Caki2 (cell line): ENCODE measurements at regions not wholly inside any gene's neighbourhood (a gene's known extent, or its start where the extent isn't known, plus 50 kb on each side); places are given as distances from the start of the nearest gene placed in this dataset.

Experiments
- DNase-seq: peaks from one replicate; pipeline ENCODE4 v3.0.0-alpha.2; 2015; ENCODE audit warnings: low read depth
- in situ Hi-C: cut with HindIII; loops from 2 replicates; pipeline ENCODE4 v1.10.0; 2016; ENCODE audit warnings: low sequenced_read_pairs, low pct_unique_long_range_greater_than_20kb, mixed read lengths

DNA sequence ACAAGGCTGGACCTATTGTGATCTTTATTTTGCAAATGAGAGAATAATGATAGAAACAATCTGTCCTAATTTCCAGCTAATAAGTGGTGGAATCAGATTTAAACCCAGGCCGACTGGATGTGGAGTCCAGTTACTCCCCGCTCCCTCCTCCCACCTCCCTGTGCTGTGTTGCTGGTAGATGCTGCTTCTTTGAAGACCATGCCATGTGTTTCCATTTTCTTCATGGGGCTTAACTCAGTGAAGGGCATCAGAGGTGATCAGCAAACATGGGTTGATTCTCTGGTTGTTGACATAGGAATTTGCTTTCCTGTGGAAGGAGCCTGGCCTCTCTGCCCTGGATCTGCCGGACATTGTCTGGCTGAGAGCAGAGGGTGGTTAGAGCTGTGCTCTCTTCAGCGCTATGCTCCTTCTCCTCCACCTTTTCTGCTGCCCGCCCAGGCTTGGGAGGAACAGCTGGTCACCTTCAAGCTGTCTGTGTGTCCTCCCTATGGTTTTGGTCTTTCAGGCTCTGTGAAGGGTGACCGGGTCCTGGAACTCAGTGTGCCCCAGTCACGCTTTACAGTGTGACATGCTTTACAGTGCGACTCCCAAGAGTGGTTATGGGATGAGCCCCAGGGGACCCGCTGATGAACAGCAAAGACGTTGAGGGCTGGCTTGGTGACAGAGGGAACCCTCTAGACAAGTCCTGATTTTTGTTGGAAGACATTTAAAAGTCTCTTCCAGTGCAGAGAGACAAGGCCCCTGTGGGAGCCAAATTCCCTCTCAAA is 68.4 kb upstream of the RPS23 start:
- no peak for DNase-seq
- in situ Hi-C loops = no loop called here

DNA sequence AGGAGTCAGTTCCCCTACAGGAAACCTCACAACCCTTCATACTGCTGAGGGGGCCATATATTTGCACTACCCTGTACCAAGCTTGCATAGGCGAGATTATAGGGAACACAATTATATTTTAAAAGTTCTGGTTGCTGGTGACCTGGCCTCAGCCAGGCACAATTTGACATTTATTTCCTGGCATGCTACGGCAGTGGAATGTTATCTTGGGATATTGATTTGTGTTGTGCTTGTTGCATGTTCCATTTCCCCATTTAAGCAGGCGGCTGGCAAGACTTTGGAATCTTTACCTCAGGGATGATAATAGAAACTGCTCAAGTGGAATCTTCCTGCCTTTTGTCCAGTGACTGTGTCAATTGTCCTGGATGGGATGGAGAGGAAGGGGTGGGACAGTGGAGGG is 67.0 kb upstream of the RPS23 start:
- in situ Hi-C loops = no loop called here
- no peak for DNase-seq

DNA sequence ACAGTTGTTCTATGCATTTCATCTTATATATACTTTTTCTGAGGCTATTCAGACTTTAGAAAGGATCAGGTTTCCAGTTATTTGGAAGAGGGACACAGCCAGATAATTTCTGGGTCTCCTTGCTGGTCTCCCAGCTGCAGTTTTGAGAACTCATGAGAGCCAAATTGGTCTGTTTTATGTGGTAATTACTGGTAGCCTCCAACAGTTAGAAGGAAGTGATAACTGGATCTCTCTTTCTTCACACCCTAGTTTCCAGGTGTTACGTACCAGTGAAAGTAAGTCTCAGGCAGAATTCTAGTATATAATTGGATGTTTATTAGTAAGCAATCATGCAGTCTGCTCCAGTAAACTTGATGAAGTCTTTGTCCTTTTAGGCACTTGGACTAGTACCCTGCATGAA is 63.2 kb upstream of the RPS23 start:
- no peak for DNase-seq
- in situ Hi-C loops = no loop called here

DNA sequence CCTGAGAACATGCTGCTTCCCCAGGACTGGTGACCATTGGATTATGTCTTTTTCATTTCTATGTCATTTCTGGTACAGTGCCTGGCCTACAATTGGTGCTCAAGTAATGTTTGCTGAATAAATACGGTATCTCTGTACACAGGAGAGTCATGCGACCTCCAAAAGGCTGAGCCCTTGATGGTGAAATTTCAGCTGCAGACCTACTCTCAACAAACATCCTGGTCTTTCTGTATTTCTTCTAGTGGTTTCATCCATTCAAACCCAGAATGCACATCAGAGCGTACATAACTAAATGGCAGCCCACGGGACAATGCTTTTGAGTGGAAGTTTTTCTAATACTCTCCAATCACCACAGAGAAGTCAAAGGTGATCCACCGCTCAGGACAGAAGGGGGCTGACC is 62.6 kb upstream of the RPS23 start:
- DNase-seq = no peak
- in situ Hi-C loops = no loop called here

DNA sequence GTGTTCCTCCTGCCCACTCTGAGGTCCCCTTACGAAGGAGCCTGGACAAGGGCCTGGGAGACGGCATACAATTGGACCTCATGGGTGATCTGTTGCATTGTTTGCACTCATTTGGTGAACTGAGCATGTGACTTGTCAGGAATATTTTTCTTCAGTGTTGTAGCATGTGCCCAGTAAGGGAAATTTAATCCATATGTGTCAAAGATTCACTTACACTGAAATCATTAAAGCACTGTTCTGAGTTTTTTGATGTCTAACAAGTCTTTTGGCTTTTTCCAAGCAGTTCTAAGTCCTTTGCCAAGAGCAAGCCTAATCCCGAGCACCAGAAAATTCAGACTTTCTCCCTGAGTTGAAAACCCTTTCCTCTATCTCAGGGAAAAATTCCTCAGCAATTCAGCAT is 61.6 kb upstream of the RPS23 start:
- in situ Hi-C loops = no loop called here
- no peak for DNase-seq

DNA sequence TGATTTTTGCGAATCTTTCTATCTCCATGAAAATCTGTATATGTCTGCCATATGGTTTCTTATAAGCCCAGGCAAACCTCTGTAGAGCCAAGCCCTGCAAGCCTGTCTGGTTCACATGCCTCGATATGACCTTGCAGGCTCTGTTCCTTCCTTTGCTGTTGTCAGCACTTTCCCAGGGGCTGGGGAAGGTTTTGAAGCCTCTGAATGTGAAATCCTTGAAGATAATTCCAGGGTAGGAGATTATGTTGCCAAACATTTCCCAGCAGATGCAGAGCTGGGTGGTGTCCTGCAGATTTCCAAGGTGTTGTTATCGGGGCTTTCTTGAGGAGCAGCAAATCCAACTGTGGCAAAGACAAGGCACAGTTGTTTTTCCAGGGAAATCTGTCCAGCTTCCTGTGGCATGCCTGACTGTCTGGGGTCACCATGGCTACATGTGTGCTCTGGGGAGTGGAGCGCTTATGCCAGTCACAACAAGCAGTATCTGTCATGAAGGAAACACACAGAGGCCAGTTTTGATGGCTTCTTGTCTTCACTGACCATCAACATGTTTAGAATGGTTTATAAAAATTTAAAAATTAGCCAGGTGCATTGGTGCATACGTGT is 60.7 kb upstream of the RPS23 start:
- in situ Hi-C loops = no loop called here
- DNase-seq = no peak

DNA sequence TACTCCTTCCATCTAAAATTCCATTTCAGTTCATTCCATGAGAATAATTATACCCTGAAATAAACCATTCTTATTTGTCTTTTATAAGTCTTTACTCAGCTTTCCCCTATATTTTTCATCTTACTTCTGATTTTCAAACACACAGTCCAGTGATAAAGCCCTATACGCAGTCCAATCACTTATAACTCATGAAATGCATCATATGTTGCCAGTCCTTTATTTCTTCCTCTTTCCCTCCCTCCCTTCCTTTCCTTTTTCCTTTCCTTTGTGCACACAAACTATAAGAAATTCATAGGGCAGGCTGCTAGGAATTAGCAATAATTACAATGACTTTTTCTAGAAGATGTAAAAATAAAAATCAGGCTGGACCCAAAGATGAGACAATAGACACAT is 58.8 kb upstream of the RPS23 start:
- in situ Hi-C loops = no loop called here

DNA sequence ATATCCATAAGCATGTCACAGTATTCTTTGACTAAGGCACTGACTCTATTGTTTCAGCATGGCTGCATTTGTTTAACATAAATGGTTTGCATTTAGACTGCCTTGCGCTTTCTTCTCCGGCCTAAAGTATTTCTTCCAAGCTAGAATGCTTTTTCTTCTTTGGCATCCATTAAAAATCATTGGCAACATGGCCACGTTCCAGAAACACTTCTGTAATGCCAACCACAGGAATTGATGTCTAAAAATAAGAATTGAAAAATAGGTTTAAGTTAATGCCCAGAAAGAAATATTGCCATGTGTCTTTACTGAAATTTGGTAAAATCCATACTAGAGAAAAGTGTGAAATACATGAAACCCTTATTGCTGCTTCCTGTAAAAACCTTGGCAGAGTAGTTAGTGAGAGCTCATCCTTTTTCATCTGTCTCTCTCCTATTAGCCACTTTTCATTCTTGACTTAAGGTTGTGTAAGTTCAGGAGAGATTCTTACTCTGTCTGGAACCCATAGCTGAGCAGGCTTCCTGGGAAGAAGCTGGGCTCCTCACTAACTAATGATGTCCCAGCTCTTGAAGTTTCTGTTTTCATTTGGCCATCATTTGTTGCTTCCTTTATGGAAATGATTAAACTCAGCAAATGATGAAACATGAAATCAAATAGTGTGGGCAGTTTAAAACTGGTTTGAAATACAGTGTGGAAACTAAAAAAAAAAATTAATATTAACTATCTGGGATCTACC is 58.2 kb upstream of the RPS23 start:
- in situ Hi-C loops = no loop called here
- no peak for DNase-seq

More for the DNA sequence above, 58.8 kb upstream of the RPS23 start:
- no peak for DNase-seq

DNA sequence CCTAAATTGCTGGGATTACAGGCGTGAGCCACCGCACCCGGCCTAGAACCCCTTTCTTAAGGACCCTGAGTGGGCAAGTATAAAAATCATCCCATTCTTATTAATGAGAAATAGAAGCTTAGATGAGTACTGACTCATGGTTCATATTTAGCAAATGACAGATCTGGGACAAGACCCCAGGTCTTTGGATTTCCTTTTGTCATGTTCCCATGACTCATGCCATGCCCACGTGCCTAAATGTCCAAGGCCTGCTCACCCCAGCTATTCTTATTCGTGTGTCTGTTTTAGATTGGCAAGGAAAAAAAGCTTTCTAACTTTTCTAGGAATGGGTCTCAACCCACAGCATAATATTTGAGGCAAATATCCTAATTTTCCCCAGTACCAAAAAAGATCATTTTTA is 57.7 kb upstream of the RPS23 start:
- DNase-seq = no peak
- in situ Hi-C loops = no loop called here

DNA sequence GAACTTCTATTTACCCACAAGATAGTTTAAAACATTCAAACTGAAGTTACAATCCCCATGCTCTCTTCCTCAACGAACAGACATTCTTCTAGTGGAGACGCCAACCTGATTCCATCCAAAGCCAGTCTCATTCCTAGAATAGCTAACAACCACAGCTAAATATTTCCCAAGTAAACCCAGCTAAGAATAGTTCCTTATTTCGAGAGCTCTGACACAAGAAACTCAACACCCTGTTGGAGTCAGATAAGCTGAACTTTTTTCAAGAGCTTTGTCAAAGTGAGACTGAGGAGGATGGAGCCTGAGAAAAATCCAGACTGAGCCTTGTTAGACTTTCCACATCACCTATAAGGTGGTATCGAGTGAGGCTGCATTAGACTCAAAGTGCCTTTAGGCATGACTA is 56.7 kb upstream of the RPS23 start:
- in situ Hi-C loops = no loop called here
- no peak for DNase-seq

DNA sequence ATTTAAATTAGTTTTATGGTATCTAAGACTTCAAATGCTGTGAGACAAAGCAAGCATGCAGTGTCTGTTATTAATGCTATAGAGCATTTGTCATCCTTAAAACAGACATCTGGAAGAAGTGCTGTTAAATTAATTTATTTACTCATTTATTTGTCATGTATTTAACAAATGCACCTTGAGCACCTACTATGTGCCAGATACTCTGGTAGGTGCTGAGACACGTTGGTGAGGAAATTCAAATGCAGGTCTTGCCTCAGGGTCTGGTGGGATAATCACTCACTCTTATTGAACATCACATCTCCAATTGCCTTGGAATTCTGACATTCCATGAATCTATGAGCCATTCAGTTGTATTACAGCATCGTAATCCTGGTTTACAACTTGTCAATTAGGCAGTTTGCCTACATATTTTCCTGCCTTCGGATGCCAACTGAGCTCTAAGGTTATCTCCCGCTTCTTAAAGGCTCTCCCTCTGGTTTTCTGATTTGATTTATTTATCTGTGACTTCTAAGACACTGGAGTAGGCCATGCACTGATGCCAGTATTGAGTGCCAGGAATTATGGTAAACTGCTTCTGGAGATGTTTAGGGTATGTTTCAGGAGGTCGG is 56.0 kb upstream of the RPS23 start:
- in situ Hi-C loops = no loop called here
- DNase-seq = no peak

DNA sequence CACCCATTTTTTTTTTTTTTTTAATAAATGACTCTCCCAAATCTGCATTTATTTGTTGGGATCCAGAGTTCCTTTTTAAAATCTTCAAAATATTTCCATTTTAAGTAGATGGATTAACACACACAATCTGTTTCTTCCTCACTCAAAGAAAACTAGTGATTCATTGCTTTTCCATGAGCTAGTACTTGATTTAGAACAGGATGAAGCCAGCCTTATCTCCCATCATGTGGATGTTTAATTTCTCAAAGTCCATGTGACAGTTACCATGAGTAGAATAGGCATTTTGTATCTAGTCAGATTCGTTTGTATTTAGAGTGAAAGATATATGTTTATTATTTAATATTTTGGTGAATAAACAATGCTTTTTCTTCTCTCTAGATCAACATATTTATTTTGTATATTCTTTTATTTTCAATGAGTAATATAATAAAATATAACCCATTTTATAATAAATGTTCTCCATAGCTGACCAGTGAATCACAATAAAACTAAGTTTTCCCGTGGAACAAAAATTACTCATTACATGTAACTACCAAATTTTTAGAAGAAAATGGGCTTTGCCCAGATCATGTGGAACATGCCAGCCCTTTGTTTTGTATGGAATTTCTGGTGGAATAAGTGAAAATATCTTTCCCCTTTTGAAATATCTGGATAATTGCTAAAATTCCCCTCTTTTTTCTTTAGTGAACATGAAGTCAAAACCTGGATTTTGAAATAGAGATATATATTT is 54.9 kb upstream of the RPS23 start:
- in situ Hi-C loops = no loop called here
- DNase-seq = no peak

DNA sequence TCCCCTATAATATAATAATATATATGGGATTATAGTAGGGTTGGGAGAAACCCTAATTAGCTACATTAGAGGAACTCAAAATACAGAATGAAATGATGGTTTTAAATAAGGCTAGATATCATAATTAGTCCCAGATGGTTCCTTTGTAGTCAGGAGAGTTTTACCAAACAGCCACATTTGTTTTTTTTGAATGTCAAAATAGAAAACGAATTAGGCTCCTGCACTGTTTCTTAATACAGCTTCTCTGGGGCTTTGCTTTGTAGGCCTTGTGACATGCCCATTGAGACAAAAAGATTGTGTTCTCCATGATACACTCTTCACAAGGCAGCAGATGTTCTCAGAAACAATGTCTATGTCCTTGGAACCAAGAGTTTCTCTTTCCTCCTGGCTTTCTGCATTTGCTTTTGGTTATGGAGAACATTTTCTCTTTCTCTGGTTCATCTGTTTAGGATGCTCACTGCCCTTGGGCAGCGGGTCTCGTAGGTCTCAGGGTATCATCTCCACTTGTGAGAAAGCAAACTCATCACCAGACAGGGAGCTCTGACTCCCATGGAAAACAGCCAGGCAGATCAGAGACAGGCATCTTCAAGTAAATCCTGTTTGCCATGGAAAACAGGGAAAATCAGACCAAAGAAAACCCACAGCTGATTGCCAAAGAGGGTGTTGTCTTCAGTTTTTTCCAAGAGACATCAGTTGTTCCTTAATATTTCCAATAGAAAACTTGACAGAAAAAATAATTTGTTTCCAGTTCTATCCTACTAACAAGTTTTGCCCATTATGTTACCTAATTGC is 54.1 kb upstream of the RPS23 start:
- no peak for DNase-seq
- in situ Hi-C loops = no loop called here

DNA sequence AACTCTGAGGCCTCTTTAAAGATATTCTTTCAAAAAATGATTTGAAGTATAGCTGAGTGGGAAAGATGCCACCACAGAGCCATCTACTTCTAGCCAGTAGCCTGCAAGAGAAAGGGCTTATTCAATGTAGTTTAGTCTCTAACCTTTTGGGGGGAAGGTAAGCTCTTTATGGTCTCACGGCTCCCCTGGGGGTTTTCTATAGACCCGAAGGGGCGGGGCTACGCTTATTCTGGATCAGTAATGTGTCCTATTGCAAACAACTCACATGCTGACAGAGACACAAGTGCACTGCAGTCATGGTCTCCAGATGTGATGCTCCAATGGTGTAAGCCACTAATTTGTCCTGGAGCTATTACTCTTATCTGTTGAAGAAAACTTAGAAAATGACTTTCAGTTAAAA is 53.4 kb upstream of the RPS23 start:
- no peak for DNase-seq
- in situ Hi-C loops = no loop called here

DNA sequence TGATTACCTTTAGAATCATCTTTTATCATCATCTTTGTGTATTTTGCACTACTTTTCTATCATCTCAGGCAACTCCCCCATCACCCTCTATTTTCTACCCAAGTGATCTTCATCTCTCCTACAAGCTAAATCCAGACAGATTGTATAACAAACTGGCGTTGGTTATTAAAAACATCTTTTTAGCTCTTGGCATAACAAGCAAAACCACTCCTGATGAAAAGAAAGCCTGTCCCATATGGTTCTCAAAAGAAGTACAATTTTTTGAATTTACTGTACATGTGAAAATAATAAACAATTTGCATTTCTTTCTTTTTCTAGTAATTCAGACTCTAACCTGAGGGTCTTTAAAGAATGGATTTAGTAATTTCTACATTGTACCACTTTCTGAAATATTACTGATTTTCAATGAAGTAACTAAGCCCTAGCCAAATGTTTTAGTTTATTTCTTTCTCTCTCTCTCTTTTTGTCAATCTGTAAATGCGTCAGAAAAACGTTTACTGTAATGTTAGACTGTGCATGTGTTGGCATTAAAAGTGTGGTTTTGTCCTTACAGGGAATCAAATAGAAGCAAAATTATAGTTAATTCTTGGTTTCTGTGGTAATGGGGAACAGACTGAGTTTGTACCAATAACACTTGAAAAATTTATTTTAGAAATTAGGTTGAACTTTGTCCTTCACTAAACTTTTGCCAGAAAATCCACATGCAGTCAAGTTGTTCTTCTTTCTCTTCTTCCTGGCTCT is 52.5 kb upstream of the RPS23 start:
- in situ Hi-C loops = no loop called here
- no peak for DNase-seq

DNA sequence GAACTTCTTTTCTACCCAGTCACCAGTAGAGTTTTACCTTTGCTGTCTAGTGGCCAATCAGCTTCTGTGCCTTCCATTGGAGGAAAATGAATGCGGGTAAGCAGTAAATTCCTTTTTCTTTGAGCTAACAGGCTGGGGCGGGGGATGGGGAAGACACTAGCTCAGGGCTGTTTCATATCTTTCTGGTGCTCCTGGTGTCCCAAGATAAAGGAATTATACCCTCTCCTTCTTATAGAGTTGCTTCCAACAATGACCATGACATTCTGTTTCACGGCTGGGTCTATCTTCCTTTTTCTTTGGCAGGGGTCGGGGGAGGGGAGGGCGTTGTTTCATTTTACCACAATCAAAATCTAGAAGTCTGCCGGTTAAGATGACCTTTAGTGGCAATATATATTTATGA is 51.2 kb upstream of the RPS23 start:
- no peak for DNase-seq
- in situ Hi-C loops = no loop called here
